Nucleus accumbens (tissue), 56 donors: ENCODE measurements at regions not wholly inside any gene's neighbourhood (a gene's known extent, or its start where the extent isn't known, plus 50 kb on each side); places are given as distances from the start of the nearest gene placed in this dataset.
"Not testable (repeated sequence)": the region's sequence is repeated elsewhere in the genome, so short reads cannot be mapped to it uniquely, and the experiment has no call there.

ENCODE experiments used
- DNase-seq, 56 donors: peaks; one replicate each; lab custom pipeline; 2025; lab: John Stamatoyannopoulos, UW

DNA sequence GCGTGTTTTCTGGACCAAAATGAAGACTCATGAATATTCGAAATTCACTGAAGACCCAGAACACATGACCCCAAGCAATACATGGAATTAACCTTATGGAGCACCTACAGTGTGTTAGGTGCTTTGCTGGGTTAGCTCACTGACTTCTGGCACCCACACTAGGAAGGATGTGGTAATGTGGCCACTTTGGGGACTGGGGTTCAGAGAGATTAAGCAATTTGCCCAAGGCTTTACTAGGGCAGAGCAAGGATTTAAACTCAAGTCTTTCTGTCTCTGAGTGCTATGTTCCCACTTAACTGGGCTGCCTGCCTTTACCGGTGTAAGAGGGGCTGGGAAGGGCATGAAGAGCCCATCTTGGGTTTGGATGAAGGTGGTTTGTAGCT lies 162.0 kb upstream of the ATP6AP2 start:
- DNase-seq: no peak

DNA sequence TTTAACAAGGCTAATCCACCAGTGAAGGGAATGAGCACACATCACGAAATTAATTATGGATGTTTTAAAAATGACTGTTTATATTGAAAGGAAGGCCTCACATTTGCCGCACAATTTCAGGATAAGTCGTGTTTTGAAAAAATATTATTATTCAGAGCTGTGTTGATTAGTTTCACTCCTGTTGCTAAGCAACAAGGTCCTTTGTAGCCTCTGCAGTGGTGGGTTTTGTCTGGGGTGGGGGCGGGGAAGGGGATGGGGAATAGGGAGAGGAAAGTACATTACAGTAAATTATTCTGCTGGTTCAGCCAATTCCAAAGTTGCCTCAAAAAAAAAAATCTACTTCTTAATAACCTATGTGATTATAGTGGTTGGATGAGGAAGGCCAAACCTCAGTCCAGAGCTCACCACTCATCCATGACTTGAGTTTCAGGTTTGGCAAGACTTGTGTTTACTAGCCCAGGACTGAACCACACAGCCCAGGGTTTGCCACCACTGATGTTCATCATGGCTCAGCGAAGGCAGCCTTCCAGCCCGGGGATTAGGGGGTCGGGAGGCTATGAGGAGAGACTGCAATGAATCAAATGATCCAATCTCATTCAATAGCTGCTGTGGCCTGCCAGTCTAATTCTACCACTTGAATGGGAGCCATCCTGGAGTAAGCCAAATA lies 162.5 kb upstream of the ATP6AP2 start:
- DNase-seq: peak in 4 of 56 donors; percentile 1 to 5 (median 2)

DNA sequence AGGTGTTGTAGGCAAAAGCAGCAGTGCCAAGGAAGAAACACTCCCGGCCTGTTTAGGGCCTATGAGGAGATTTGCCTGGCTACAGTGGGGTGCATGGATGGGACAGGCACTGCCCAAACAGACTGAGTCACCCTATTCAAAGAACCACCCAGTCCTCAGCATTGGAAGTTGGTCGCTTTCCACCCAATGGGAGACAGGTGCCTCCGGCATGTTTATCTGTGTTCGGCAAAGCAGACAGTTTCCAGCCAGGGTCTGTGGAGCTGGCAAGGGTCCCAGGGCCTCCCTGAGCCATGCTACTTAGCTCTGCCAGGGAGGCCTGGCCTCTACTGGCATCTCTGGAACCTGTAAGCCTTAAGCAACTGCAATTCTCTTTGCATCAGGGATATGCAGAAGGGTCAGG lies 165.1 kb upstream of the ATP6AP2 start:
- no peak for DNase-seq

DNA sequence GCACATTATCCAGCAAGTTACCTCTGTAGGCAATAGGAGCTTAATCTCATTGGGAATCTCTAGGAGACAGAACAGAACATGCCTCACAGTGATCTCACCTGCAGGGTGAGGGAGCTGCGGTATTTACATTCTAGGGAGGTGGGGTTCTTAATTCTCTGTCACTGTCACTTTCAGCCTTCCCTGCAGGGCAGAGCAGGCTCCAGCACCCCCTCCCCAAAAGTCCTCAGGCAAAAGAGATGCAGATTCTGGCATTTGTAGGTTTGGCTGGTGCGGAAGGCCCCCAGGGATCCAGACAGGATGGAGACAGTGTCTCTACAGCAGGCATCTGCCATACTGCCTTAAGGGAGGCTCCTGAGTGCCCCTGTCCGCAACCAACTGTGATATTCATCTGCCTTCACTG lies 166.4 kb upstream of the ATP6AP2 start:
- no peak for DNase-seq

DNA sequence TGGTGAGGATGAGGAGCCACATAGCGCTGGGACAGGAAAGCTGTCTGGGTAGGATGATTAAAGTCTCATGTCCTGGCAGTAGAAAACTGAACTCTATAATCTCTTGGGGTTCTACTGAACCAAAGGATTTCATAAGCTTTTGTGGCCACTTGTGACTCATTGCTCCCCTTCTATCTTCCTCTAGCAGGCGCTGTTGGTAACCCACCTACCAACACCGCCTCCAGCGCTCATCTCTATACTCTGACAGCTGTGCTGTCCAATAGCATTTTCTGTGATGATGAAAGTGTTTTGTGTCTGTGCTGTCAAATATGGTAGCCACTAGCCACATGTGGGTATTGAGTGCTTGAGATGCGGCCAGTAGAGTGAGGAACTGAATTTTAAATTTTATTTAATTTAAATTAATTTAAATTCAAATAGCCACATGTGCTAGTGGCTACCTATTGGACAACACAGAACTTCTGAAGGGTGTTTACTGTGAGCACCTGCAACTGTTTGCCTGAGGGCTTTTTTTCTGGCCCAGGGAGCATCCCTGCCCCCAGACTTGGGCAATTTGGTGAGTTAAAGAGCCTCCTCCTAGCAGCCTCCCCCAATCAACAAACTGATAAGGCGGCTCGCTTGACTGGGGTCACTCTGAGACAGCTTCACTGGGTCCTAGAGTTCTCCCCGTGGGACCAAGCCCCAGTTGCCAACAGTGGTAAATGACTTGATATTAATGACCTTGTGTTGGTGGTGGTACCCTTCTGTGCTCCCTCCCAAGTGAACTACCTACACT lies 169.2 kb upstream of the ATP6AP2 start:
- no peak for DNase-seq

DNA sequence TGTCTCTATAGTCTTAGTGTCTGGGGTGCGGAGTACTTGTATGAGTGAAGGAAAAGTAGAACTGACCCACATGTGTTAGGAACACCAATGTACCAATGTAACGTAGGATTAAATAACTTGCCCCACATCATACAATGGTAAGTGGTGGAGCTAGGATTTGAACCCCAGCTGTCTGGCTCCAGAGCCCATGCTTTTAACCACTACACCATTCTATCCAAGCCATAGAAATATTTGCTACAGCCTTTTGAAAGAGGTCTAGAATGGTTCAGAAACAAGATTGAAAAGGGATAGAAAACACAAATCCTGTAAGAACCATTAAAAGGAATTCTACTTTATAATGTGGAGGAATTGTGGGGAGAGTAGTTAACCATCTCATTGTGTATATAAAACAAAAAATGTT lies 169.9 kb upstream of the ATP6AP2 start:
- no peak for DNase-seq

DNA sequence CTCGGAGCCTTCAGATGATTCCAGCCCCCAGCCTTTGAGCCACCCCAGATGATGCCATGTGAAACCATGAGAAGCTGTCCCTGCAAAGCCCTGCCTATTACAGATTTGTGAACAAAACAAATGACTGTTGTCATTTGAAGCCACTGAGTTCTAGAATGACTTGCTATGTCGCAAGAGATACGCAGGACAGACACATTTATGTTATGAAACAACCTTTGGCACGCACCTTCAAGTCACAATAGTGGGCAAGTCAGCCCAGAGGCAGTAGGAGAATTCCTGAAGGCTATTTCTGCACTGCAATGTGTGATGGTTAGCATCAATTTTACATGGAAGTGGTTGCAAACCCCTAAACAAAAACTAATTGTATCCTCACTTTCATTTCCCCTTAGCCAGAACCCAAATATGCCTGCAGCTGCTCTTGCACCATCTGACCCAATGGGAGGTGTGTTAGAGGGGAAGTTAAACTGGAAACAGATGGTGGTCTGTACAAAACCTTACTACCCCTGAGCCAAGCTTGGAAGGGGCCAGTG lies 174.4 kb upstream of the ATP6AP2 start:
- peak in 2 of 56 donors; percentile 1 to 2 for DNase-seq

DNA sequence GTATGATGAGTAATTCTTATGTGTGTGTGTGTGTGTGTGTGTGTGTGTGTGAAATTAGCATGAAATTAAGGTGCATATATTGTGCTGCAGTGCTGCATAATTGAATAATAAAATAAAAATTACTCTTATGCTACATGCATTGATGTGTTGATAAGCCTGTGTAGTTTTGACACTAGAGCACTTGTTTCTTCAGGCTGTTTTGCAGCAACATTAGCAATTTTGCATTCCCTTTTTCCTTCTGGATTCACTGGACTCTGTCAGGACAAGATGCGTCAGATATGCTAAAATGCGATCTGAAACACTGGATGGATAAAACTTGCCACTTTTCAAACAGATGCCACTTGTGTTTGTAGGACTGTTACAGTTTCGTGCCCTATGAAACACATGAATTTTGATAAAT lies 175.4 kb upstream of the ATP6AP2 start:
- no peak for DNase-seq

DNA sequence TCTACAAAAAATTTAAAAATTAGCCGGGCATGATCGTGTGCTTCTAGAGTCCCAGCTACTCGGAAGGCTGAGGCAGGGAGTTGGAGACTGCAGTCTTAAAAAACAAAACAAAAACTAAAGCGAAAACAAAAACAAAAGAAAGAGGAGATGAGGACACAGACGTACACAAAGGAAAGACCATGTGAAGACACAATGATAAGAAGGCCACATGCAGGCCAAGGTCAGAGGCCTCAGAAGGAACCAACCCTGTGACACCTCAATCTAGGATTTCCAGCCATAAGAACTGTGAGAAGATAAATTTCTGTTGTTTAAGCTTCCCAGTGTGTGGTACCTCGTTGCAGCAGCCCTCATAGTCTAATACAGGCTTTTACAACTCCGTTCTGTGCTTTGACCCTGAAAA lies 177.0 kb upstream of the ATP6AP2 start:
- DNase-seq: no peak

DNA sequence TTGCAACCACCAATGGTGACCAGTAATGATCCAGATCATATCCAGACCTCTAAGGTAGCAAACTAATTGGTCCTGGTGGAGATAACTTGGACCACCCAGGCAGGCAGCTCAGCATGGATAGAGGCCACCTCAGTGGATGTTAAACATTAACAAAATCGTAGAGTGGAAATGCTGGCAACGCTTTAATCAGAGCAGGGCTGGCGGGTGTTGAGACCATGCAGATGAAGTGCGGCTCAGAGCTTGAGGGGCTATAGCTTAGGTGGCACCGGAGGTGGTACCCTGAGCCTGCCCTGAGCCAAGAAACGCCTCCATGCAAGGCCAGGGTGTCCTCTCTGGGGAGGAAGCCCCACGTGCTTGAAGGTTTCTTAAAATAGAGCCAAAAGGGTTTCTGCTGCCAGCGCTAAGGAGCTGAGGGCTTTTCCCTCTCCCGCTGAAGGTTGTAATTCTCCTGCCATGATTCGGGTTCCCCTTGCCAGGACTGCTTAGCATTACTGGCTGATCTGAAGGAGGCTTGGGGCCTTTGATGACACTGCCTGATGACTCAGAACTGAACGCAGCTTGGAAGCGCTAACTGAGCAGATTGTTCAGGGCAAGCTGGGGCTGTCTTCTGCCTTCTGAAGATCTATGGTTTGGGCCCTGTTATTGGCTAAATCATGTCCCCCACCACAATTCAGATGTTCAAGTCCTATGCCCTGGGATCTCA lies 177.8 kb upstream of the ATP6AP2 start:
- DNase-seq: peak in 19 of 56 donors; percentile 3 to 49 (median 14)

DNA sequence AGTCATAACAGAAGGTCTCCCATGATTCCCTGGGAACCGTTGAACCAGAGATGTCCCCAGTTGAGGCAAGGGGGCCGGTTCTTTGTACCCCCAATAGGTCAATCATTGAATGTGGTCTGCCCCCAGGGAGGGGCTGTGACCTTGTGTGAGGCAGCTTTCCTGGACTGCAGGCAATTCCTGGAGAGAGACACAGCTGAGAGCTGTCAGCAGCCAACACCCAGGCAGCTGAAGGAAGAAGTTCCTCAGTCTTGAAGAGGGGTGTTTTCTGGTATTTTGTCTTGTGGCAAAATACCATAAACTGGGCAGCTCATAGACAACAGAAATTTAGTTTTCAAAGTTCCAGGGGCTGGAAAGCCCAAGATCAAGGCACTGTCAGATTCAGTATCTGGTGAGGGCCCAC lies 185.7 kb upstream of the ATP6AP2 start:
- no peak for DNase-seq

DNA sequence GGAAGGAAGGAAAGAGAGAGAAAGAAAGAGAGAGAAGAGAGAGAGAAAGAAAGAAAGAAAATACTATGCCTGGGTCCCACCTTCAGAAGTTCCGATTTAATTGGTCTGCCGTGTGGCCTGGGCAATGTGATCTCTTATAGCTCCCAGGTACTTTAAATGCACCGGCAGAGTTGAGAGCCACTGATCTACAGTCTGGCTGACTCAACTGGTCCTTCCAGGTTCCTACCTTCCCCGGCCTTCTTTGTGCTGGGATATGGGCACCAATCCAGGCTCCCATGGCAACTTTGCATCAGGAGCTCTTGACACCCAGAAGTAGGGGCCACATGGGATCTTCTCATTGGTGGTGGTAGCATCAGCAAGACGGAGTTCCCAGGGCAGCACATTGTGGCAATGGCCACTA lies 186.5 kb upstream of the ATP6AP2 start:
- DNase-seq: no peak

DNA sequence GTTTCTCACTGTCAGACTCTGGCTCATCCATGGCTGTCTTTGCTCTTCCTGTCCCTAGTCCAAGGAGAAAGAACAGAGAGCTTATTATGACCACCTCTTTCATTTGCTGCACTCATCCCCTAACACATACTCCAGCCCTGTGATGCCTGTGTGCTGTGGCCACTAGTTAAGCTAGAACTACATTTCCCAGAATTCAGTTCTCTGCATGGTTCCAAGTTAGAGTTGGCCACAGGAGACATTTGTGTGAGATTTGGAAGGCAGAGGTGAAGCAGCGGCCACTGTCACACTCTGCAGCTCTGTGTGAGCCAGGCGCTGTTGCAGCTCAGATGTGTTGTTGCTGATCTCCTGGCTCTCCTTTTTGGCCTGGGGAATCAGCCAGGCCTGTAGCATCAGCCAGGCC lies 188.2 kb upstream of the ATP6AP2 start:
- DNase-seq: peak in 7 of 56 donors; percentile 1 to 5 (median 1)

DNA sequence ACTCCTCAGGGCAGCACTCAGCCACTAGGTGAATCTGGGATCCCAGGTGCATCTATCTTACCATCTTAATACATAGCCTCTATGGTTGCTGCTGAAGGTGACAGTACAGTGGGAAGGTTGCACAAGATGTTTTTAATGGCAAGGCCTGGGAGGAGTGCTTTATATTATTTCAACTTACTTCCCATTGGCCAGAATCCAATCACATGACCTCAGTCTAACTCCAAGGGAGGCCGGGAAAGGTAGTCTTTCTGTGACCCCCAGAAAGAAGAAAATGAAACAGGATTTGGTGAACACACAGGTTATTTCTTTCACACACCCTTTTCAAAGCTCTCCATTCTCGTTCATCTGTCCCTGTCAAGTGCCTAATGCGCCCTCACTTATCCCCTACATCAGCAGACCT lies 189.1 kb upstream of the ATP6AP2 start:
- no peak for DNase-seq

DNA sequence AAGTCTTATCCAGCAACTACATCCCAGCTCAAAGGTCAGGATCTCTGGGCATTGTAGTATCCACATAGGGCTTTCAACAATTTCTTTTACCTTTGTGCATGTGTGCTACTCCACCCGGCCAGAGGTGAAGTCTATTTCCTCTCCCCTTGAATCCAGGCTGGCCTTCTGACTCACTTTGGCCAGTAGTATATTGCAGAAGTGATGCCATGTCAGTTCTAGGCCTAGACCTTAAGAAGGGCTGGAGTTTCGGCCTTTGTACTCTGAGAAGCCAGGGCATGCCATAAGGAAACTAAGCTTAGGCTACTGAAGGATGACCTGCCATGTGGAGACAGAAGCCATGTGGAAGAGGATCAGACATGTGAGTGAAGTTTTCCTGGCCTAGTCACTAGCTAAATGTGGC lies 191.2 kb upstream of the ATP6AP2 start:
- DNase-seq: no peak

DNA sequence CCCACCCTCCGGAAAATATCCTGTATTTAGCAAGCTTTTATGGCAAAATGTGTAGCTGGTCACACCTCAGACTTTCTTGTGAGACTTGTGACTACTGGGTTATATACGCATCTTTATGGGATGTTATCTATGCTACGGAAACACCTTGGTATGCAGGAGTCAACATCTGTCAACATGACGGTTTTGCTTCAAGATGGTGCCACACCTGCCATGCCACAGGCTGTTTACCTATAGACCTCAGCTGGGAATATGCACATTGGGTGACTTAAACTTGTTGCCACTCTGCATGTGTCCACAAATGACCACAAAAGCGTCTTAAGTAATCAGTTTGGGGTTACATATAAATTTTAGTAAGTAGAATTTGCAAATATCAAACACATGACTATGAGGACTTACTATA lies 192.3 kb upstream of the ATP6AP2 start:
- DNase-seq: no peak

DNA sequence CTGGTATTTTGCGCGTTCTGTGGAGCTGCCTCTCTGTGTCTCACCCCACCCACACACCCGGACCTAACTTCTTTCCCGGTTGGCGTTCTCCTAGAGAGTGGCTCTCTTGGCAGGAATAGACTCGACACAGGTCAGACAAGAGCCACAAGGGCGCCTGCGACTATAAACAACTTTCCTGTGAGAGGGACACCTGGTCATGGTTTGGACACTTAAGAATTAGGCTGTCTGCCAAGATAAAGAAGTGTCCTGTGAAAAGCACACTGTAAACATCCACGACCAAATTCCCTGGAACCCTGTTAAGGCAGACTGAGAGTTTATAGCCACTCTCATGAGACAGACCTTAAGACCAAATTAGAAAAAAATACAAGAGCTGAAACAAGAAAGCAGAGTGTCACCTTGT lies 192.9 kb upstream of the ATP6AP2 start:
- not testable (repeated sequence) for DNase-seq

DNA sequence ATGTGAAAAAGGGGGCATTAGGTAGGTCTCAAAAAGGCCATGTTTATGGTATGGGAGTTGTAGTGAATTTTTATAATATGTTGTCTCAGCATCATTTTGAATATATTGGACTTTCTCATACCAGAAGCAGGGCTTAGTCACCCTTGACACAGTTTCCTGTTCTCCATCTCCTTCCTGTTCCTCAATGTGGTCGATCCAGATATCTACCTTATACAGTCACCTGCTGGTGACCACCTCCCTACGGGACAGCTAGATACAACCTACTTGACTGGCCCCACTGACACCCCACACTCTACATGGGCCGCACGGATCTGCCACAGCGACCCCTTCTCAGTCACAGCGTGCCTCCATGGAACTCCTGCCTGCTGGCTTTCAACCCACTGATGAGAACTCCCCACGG lies 193.5 kb upstream of the ATP6AP2 start:
- DNase-seq: not testable (repeated sequence)

DNA sequence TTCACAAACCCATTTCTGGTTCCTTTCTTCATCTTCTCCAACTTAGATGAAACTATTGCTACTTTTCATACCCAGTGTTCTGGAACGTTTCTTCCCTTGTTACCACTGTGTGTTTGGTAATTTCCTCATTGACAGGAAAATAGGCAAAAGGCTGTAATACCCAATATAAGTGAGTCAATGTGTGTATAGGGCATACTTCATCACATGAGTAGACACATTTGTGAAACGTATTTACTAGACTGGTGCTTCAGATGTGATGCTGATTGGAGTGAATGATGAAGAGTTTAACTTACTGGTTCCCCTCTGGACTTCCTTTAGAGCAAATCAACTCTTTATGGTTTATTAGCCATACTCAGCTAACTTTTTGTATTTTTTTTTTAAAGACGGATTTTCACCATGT lies 195.1 kb upstream of the ATP6AP2 start:
- DNase-seq: no peak

DNA sequence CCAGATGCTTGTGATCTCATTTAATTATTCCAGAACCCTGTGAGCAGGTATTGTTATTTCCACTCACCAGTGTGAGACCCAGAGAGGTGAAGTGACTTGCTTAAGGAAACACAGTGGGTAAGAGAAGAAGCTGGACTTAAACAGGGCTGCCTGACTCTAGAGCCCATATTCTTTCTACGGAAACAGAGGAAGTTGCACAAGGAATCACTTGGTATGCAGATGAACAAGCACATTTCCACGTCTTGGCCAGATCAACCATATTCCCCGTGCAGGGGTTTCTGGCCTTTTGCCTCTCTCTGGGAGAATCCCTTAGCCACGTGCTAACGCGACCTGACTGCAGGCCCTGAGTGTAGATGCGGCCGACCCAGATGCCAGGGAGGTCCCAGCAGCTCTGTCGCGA lies 195.5 kb upstream of the ATP6AP2 start:
- no peak for DNase-seq

DNA sequence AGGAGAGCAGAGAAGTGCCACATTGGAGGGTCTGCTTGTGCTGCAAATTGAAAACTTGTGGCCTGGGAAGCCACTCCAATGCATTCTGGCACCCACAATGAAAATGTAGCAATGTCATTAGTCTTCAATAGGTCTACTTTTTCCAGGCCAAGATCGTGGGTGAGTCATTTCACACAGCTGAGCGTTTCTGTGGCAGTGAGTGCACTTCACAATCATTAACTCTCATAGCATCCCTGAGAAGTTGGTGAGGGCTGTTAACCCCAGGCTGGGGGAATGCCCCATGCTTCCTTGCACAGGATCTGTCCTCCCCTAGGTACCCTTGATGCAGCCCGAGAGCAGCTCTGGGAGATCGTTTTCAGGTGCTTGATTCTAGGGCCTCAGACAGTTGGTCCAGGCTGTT lies 196.8 kb upstream of the ATP6AP2 start:
- DNase-seq: no peak

DNA sequence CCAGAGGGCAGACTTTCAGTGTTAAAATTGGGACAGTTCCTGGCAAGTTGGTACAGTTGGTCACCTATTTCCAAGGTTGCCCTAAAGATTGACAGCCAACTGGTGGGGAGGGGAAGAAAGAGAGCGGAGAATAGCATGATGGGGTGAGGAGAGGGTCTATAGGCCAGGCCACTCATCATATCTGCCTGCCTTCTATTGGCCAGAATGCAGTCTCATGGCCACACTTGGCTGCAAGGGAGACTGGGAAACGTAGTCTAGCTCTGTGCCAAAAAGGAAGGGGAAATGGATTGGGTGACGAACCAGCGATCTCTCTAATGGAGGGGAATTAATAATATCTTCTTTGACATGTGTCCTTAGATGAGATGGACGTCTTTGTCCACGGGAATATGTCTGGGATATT lies 197.4 kb upstream of the ATP6AP2 start:
- DNase-seq: no peak
